ENCODE measurements at regions not wholly inside any gene's neighbourhood (a gene's known extent, or its start where the extent isn't known, plus 50 kb on each side); places are given as distances from the start of the nearest gene placed in this dataset.

- Mint-ChIP-seq H3K27me3 (peaks cover 3 to 7% of the 10 kb centered on the region in 2 donors), H3K9me3 (no peaks in the 10 kb centered on the region), H3K36me3 (no peaks in the 10 kb centered on the region), H3K4me1 (ENCODE audit: low read depth in 2 of 2) (no peaks in the 10 kb centered on the region), H3K27ac (no peak overlapping the region), H3K4me3 (no peak overlapping the region)
- DNase-seq (ENCODE audit: low spot score) (no peak), ATAC-seq (no peak)
Measured at GRCh38 chr3:25033407-25034029, 394.5 kb upstream of the RARB start.

GRCh38 chr3:25035526-25035925 lies 392.5 kb upstream of the RARB start:
- Mint-ChIP-seq H3K27me3 (peaks cover 3 to 15% of the 10 kb centered on the region in 2 donors), H3K9me3 (no peaks in the 10 kb centered on the region), H3K4me1 (ENCODE audit: low read depth in 2 of 2) (no peaks in the 10 kb centered on the region), H3K27ac (no peak overlapping the region), H3K36me3 (no peaks in the 10 kb centered on the region), H3K4me3 (no peak overlapping the region)
- ATAC-seq: no peak
- no peak for DNase-seq (ENCODE audit: low spot score)

- no peaks in the 10 kb centered on the region for H3K36me3 Mint-ChIP-seq
- no peak overlapping the region for H3K27ac Mint-ChIP-seq
- DNase-seq (ENCODE audit: low spot score) (no peak), ATAC-seq (no peak)
- H3K4me1 Mint-ChIP-seq (ENCODE audit: low read depth in 2 of 2): no peaks in the 10 kb centered on the region
- H3K9me3 Mint-ChIP-seq: no peaks in the 10 kb centered on the region
- H3K4me3 Mint-ChIP-seq: no peak overlapping the region
- H3K27me3 Mint-ChIP-seq: peaks cover 3 to 15% of the 10 kb centered on the region in 2 donors
Measured at GRCh38 chr3:25036633-25037032, 391.4 kb upstream of the RARB start.

GRCh38 chr3:25037049-25037547 lies 391.0 kb upstream of the RARB start:
- no peak for ATAC-seq
- no peak for DNase-seq (ENCODE audit: low spot score)
- Mint-ChIP-seq H3K4me3 (no peak overlapping the region), H3K27me3 (peaks cover 3 to 15% of the 10 kb centered on the region in 2 donors), H3K27ac (no peak overlapping the region), H3K36me3 (no peaks in the 10 kb centered on the region), H3K4me1 (ENCODE audit: low read depth in 2 of 2) (no peaks in the 10 kb centered on the region), H3K9me3 (no peaks in the 10 kb centered on the region)

- Mint-ChIP-seq H3K36me3 (no peaks in the 10 kb centered on the region), H3K9me3 (no peaks in the 10 kb centered on the region), H3K4me3 (no peak overlapping the region), H3K27ac (no peak overlapping the region), H3K27me3 (peaks cover 3 to 23% of the 10 kb centered on the region in 2 donors), H3K4me1 (ENCODE audit: low read depth in 2 of 2) (no peaks in the 10 kb centered on the region)
- DNase-seq (ENCODE audit: low spot score) (no peak), ATAC-seq (no peak)
Measured at GRCh38 chr3:25038271-25038670, 389.8 kb upstream of the RARB start.

- DNase-seq (ENCODE audit: low spot score) (no peak), ATAC-seq (no peak)
- Mint-ChIP-seq H3K4me3 (no peak overlapping the region), H3K9me3 (no peaks in the 10 kb centered on the region), H3K27ac (no peak overlapping the region), H3K4me1 (ENCODE audit: low read depth in 2 of 2) (no peaks in the 10 kb centered on the region), H3K27me3 (peaks cover 3 to 23% of the 10 kb centered on the region in 2 donors), H3K36me3 (no peaks in the 10 kb centered on the region)
Measured at GRCh38 chr3:25038922-25039321, 389.1 kb upstream of the RARB start.

- Mint-ChIP-seq H3K4me1 (ENCODE audit: low read depth in 2 of 2) (no peaks in the 10 kb centered on the region), H3K9me3 (no peaks in the 10 kb centered on the region), H3K27ac (no peak overlapping the region), H3K36me3 (no peaks in the 10 kb centered on the region), H3K27me3 (peaks cover 6 to 23% of the 10 kb centered on the region in 2 donors), H3K4me3 (no peak overlapping the region)
- ATAC-seq (no peak), DNase-seq (ENCODE audit: low spot score) (no peak)
Measured at GRCh38 chr3:25040748-25041147, 387.3 kb upstream of the RARB start.

- no peak for DNase-seq (ENCODE audit: low spot score)
- H3K27ac Mint-ChIP-seq: no peak overlapping the region
- H3K27me3 Mint-ChIP-seq: peaks cover 6 to 23% of the 10 kb centered on the region in 2 donors
- no peak for ATAC-seq
- no peaks in the 10 kb centered on the region for H3K36me3 Mint-ChIP-seq
- no peaks in the 10 kb centered on the region for H3K9me3 Mint-ChIP-seq
- H3K4me3 Mint-ChIP-seq: no peak overlapping the region
- no peaks in the 10 kb centered on the region for H3K4me1 Mint-ChIP-seq (ENCODE audit: low read depth in 2 of 2)
Measured at GRCh38 chr3:25041871-25042584, 386.0 kb upstream of the RARB start.

GRCh38 chr3:25043177-25043576 lies 384.9 kb upstream of the RARB start:
- no peaks in the 10 kb centered on the region for H3K4me1 Mint-ChIP-seq (ENCODE audit: low read depth in 2 of 2)
- H3K4me3 Mint-ChIP-seq: no peak overlapping the region
- H3K27me3 Mint-ChIP-seq: peaks cover 6 to 16% of the 10 kb centered on the region in 2 donors
- no peaks in the 10 kb centered on the region for H3K9me3 Mint-ChIP-seq
- no peaks in the 10 kb centered on the region for H3K36me3 Mint-ChIP-seq
- DNase-seq (ENCODE audit: low spot score) (no peak), ATAC-seq (no peak)
- no peak overlapping the region for H3K27ac Mint-ChIP-seq

- no peaks in the 10 kb centered on the region for H3K36me3 Mint-ChIP-seq
- peaks cover 6 to 14% of the 10 kb centered on the region in 2 donors for H3K27me3 Mint-ChIP-seq
- ATAC-seq: no peak
- no peak overlapping the region for H3K27ac Mint-ChIP-seq
- H3K4me3 Mint-ChIP-seq: no peak overlapping the region
- H3K4me1 Mint-ChIP-seq (ENCODE audit: low read depth in 2 of 2): no peaks in the 10 kb centered on the region
- no peaks in the 10 kb centered on the region for H3K9me3 Mint-ChIP-seq
- no peak for DNase-seq (ENCODE audit: low spot score)
Measured at GRCh38 chr3:25043749-25044148, 384.3 kb upstream of the RARB start.

- ATAC-seq: no peak
- no peaks in the 10 kb centered on the region for H3K4me1 Mint-ChIP-seq (ENCODE audit: low read depth in 2 of 2)
- no peak for DNase-seq (ENCODE audit: low spot score)
Measured at GRCh38 chr3:25044762-25045710, 383.0 kb upstream of the RARB start.

GRCh38 chr3:25046911-25047771 lies 380.9 kb upstream of the RARB start:
- no peak overlapping the region for H3K27ac Mint-ChIP-seq
- H3K36me3 Mint-ChIP-seq: no peaks in the 10 kb centered on the region
- DNase-seq (ENCODE audit: low spot score): no peak
- peaks cover 4% of the 10 kb centered on the region for H3K9me3 Mint-ChIP-seq
- no peak for ATAC-seq
- H3K27me3 Mint-ChIP-seq: peaks cover 3 to 17% of the 10 kb centered on the region in 2 donors
- H3K4me3 Mint-ChIP-seq: no peak overlapping the region
- no peaks in the 10 kb centered on the region for H3K4me1 Mint-ChIP-seq (ENCODE audit: low read depth in 2 of 2)

More at GRCh38 chr3:25044762-25045710, 383.0 kb upstream of the RARB start:
- Mint-ChIP-seq H3K27me3 (peaks cover 3 to 8% of the 10 kb centered on the region in 2 donors), H3K4me3 (no peak overlapping the region), H3K9me3 (no peaks in the 10 kb centered on the region), H3K36me3 (no peaks in the 10 kb centered on the region), H3K27ac (no peak overlapping the region)

- Mint-ChIP-seq H3K27me3 (peaks cover 3 to 8% of the 10 kb centered on the region in 2 donors), H3K9me3 (peaks cover 7% of the 10 kb centered on the region), H3K4me3 (no peak overlapping the region), H3K27ac (no peak overlapping the region), H3K4me1 (ENCODE audit: low read depth in 2 of 2) (no peaks in the 10 kb centered on the region), H3K36me3 (no peaks in the 10 kb centered on the region)
- no peak for ATAC-seq
- DNase-seq (ENCODE audit: low spot score): no peak
Measured at GRCh38 chr3:25049304-25049703, 378.8 kb upstream of the RARB start.

Data from natural killer cell treated with Interleukin-12 subunit alpha and Interleukin-12 subunit beta and Interleukin-15 and Interleukin-18, amount 100 ng/mL, for 72 hours (primary cell).